ENCODE measurements at regions not wholly inside any gene's neighbourhood (a gene's known extent, or its start where the extent isn't known, plus 50 kb on each side); places are given as distances from the start of the nearest gene placed in this dataset.

GRCh38 chr10:84029840-84030239 lies 109.5 kb upstream of the GHITM start:
- Histone ChIP-seq H3K9ac (ENCODE audit: low read length) (no peak overlapping the region), H3K27ac (ENCODE audit: low read length) (no peak overlapping the region), H3K27me3 (ENCODE audit: low read depth, low read length) (no peaks in the 10 kb centered on the region), H3K4me3 (ENCODE audit: low read length) (no peak overlapping the region), H3K79me2 (ENCODE audit: low read length) (no peaks in the 10 kb centered on the region), H3K9me3 (ENCODE audit: insufficient read depth, low read length) (no peaks in the 10 kb centered on the region), H3K36me3 (replicated peaks; ENCODE audit: low read depth, low read length) (no peaks in the 10 kb centered on the region), H2AFZ (ENCODE audit: low read depth, low read length) (no peak overlapping the region), H3K4me1 (ENCODE audit: low read length) (no peaks in the 10 kb centered on the region), H4K20me1 (ENCODE audit: insufficient read depth, low read length) (no peaks in the 10 kb centered on the region), H3K4me2 (ENCODE audit: low read length) (no peak overlapping the region)
- TF ChIP-seq EZH2phosphoT487 (IDR thresholded peaks at IDR 0.05; ENCODE audit: low read depth): no peak
- no peak for TF ChIP-seq CTCF (IDR thresholded peaks at IDR 0.05; ENCODE audit: low read depth, low read length)

- Histone ChIP-seq H3K4me1 (ENCODE audit: low read length) (no peaks in the 10 kb centered on the region), H2AFZ (ENCODE audit: low read depth, low read length) (no peak overlapping the region), H3K9ac (ENCODE audit: low read length) (no peak overlapping the region), H3K9me3 (ENCODE audit: insufficient read depth, low read length) (no peaks in the 10 kb centered on the region), H3K4me3 (ENCODE audit: low read length) (no peak overlapping the region), H3K36me3 (replicated peaks; ENCODE audit: low read depth, low read length) (no peaks in the 10 kb centered on the region), H3K4me2 (ENCODE audit: low read length) (no peak overlapping the region), H3K27ac (ENCODE audit: low read length) (no peak overlapping the region), H3K27me3 (ENCODE audit: low read depth, low read length) (peaks cover 3% of the 10 kb centered on the region; the same call in 1 of the 2 replicates), H3K79me2 (ENCODE audit: low read length) (no peaks in the 10 kb centered on the region), H4K20me1 (ENCODE audit: insufficient read depth, low read length) (no peaks in the 10 kb centered on the region)
- TF ChIP-seq CTCF (IDR thresholded peaks at IDR 0.05; ENCODE audit: low read depth, low read length) (no peak), EZH2phosphoT487 (IDR thresholded peaks at IDR 0.05; ENCODE audit: low read depth) (no peak)
These were observed 101.3 kb upstream of the GHITM start for GRCh38 chr10:84038035-84038434.

- Histone ChIP-seq H4K20me1 (ENCODE audit: insufficient read depth, low read length) (no peaks in the 10 kb centered on the region), H3K27me3 (ENCODE audit: low read depth, low read length) (peaks cover 3% of the 10 kb centered on the region; the same call in 1 of the 2 replicates), H3K9ac (ENCODE audit: low read length) (no peak overlapping the region), H3K9me3 (ENCODE audit: insufficient read depth, low read length) (no peaks in the 10 kb centered on the region), H3K4me1 (ENCODE audit: low read length) (no peaks in the 10 kb centered on the region), H3K79me2 (ENCODE audit: low read length) (no peaks in the 10 kb centered on the region), H3K27ac (ENCODE audit: low read length) (no peak overlapping the region), H2AFZ (ENCODE audit: low read depth, low read length) (no peak overlapping the region), H3K4me2 (ENCODE audit: low read length) (no peak overlapping the region), H3K4me3 (ENCODE audit: low read length) (no peak overlapping the region), H3K36me3 (replicated peaks; ENCODE audit: low read depth, low read length) (no peaks in the 10 kb centered on the region)
- no peak for TF ChIP-seq CTCF (IDR thresholded peaks at IDR 0.05; ENCODE audit: low read depth, low read length)
- no peak for TF ChIP-seq EZH2phosphoT487 (IDR thresholded peaks at IDR 0.05; ENCODE audit: low read depth)
These were observed 99.4 kb upstream of the GHITM start for GRCh38 chr10:84039957-84040356.

- H3K36me3 ChIP-seq (replicated peaks; ENCODE audit: low read depth, low read length): no peaks in the 10 kb centered on the region
- H3K9me3 ChIP-seq (ENCODE audit: insufficient read depth, low read length): no peaks in the 10 kb centered on the region
- H3K4me2 ChIP-seq (ENCODE audit: low read length): no peak overlapping the region
- H3K27ac ChIP-seq (ENCODE audit: low read length): no peak overlapping the region
- no peaks in the 10 kb centered on the region for H4K20me1 ChIP-seq (ENCODE audit: insufficient read depth, low read length)
- H2AFZ ChIP-seq (ENCODE audit: low read depth, low read length): no peak overlapping the region
- no peak for TF ChIP-seq CTCF (IDR thresholded peaks at IDR 0.05; ENCODE audit: low read depth, low read length)
- no peak for TF ChIP-seq EZH2phosphoT487 (IDR thresholded peaks at IDR 0.05; ENCODE audit: low read depth)
- H3K79me2 ChIP-seq (ENCODE audit: low read length): no peaks in the 10 kb centered on the region
- H3K27me3 ChIP-seq (ENCODE audit: low read depth, low read length): no peaks in the 10 kb centered on the region
- H3K4me1 ChIP-seq (ENCODE audit: low read length): no peaks in the 10 kb centered on the region
- H3K9ac ChIP-seq (ENCODE audit: low read length): no peak overlapping the region
- H3K4me3 ChIP-seq (ENCODE audit: low read length): no peak overlapping the region
These were observed 91.9 kb upstream of the GHITM start for GRCh38 chr10:84047258-84048010.
